ENCODE measurements at regions not wholly inside any gene's neighbourhood (a gene's known extent, or its start where the extent isn't known, plus 50 kb on each side); places are given as distances from the start of the nearest gene placed in this dataset.

- no peaks in the 10 kb centered on the region for H4K20me1 ChIP-seq (ENCODE audit: insufficient read depth)
Measured at GRCh38 chr9:89760123-89760522, 155.3 kb downstream of the GADD45G start.

GRCh38 chr9:89764217-89764616, 159.4 kb downstream of the GADD45G start:
- no peak for TF ChIP-seq REST (IDR thresholded peaks at IDR 0.05; ENCODE audit: borderline replicate concordance)
- TF ChIP-seq RAD21 (conservative IDR thresholded peaks at IDR 0.05), result no peak
- TF ChIP-seq POLR2AphosphoS5 (IDR thresholded peaks at IDR 0.05), result no peak
- no peak for TF ChIP-seq CTCF (IDR thresholded peaks at IDR 0.05; ENCODE audit: poor library complexity, severe bottlenecking)
- Histone ChIP-seq H3K4me2 (ENCODE audit: low read length) (no peak overlapping the region), H3K9me2 (ENCODE audit: insufficient read depth, low read length) (no peaks in the 10 kb centered on the region), H3K27ac (ENCODE audit: low read length) (no peak overlapping the region), H3K79me2 (replicated peaks; ENCODE audit: insufficient read depth, low read length) (no peaks in the 10 kb centered on the region), H3K36me3 (ENCODE audit: insufficient read depth, low read length) (no peaks in the 10 kb centered on the region), H3K27me3 (ENCODE audit: insufficient read depth, low read depth, low read length) (no peaks in the 10 kb centered on the region), H4K20me1 (ENCODE audit: insufficient read depth) (no peaks in the 10 kb centered on the region), H3K9ac (ENCODE audit: low read length) (no peak overlapping the region), H3K9me3 (ENCODE audit: low read length) (no peaks in the 10 kb centered on the region), H3K4me3 (ENCODE audit: low read length) (no peak overlapping the region), H2AFZ (ENCODE audit: low read depth, low read length) (no peak overlapping the region), H3F3A (ENCODE audit: insufficient read depth, low read length, poor library complexity, severe bottlenecking) (no peaks in the 10 kb centered on the region)

More at GRCh38 chr9:89760123-89760522, 155.3 kb downstream of the GADD45G start:
- H3K27me3 ChIP-seq (ENCODE audit: insufficient read depth, low read depth, low read length), result no peaks in the 10 kb centered on the region
- no peak overlapping the region for H3K9ac ChIP-seq (ENCODE audit: low read length)
- H3F3A ChIP-seq (ENCODE audit: insufficient read depth, low read length, poor library complexity, severe bottlenecking), result no peaks in the 10 kb centered on the region
- no peak overlapping the region for H3K27ac ChIP-seq (ENCODE audit: low read length)
- H3K4me3 ChIP-seq (ENCODE audit: low read length), result no peak overlapping the region
- TF ChIP-seq CTCF (IDR thresholded peaks at IDR 0.05; ENCODE audit: poor library complexity, severe bottlenecking), result no peak
- TF ChIP-seq EZH2 (IDR thresholded peaks at IDR 0.05; ENCODE audit: borderline replicate concordance, insufficient read depth, low read length, poor library complexity, severe bottlenecking), result no peak
- no peak for TF ChIP-seq RAD21 (conservative IDR thresholded peaks at IDR 0.05)
- TF ChIP-seq TAF1 (IDR thresholded peaks at IDR 0.05; ENCODE audit: low read depth), result no peak
- TF ChIP-seq REST (IDR thresholded peaks at IDR 0.05; ENCODE audit: borderline replicate concordance), result no peak
- no peak for TF ChIP-seq EP300 (conservative IDR thresholded peaks at IDR 0.05; ENCODE audit: poor library complexity, severe bottlenecking)
- no peak for TF ChIP-seq MXI1 (conservative IDR thresholded peaks at IDR 0.05; ENCODE audit: poor library complexity, severe bottlenecking)
- TF ChIP-seq POLR2AphosphoS5 (IDR thresholded peaks at IDR 0.05), result no peak
- TF ChIP-seq SMC3 (conservative IDR thresholded peaks at IDR 0.05; ENCODE audit: poor library complexity), result no peak
- H3K9me2 ChIP-seq (ENCODE audit: insufficient read depth, low read length), result no peaks in the 10 kb centered on the region
- no peaks in the 10 kb centered on the region for H3K79me2 ChIP-seq (replicated peaks; ENCODE audit: insufficient read depth, low read length)
- H3K4me2 ChIP-seq (ENCODE audit: low read length), result no peak overlapping the region
- no peaks in the 10 kb centered on the region for H3K9me3 ChIP-seq (ENCODE audit: low read length)
- H2AFZ ChIP-seq (ENCODE audit: low read depth, low read length), result no peak overlapping the region
- H3K36me3 ChIP-seq (ENCODE audit: insufficient read depth, low read length), result no peaks in the 10 kb centered on the region
